Testis (tissue), 2 donors: ENCODE measurements at regions not wholly inside any gene's neighbourhood (a gene's known extent, or its start where the extent isn't known, plus 50 kb on each side); places are given as distances from the start of the nearest gene placed in this dataset.

Source experiments
- CTCF ChIP-seq, 3 experiments: fragments of 450-650 bp in 2 of 3; fragments of 200-600 bp in 1 of 3; sonication (generic) in 1 of 3; IDR thresholded peaks; one replicate each; pipeline ENCODE4 v1.5.1; 2016 to 2019; ENCODE audit warnings: antibody characterized with exemption in 3 of 3, mild to moderate bottlenecking in 2 of 3, moderate library complexity in 1 of 3
- POLR2A ChIP-seq: fragments of 450-650 bp; IDR thresholded peaks from one replicate; pipeline ENCODE4 v1.6.1; 2017; ENCODE audit warnings: antibody characterized with exemption, mild to moderate bottlenecking, moderate library complexity

GRCh38 chr18:60534538-60534937, 162.0 kb upstream of the MC4R start:
- TF ChIP-seq POLR2A (no peak), CTCF (IDR thresholded peaks at IDR 0.05) (no peak)
